Vagina (tissue), 2 donors: ENCODE measurements at regions not wholly inside any gene's neighbourhood (a gene's known extent, or its start where the extent isn't known, plus 50 kb on each side); places are given as distances from the start of the nearest gene placed in this dataset.
"Not testable (repeated sequence)": the region's sequence is repeated elsewhere in the genome, so short reads cannot be mapped to it uniquely, and the experiment has no call there.

ENCODE experiments used
- DNase-seq, 2 donors: peaks; one replicate each; pipeline ENCODE4 v3.0.0-alpha.2; 2017; ENCODE audit errors: extremely low spot score in 2 of 2
- H3K27ac ChIP-seq: fragments of 200-600 bp; sonication (generic); one replicate; pipeline ENCODE4 v1.5.1; 2019
- H3K27me3 ChIP-seq: fragments of 200-600 bp; sonication (generic); one replicate; pipeline ENCODE4 v1.5.1; 2019
- H3K36me3 ChIP-seq, 2 donors: fragments of 200-600 bp; sonication (generic); one replicate each; pipeline ENCODE4 v1.5.1; 2017 to 2019
- H3K4me1 ChIP-seq: fragments of 200-600 bp; sonication (generic); one replicate; pipeline ENCODE4 v1.5.1; 2019
- H3K4me3 ChIP-seq, 2 donors: fragments of 200-600 bp; sonication (generic); 1 replicate in 1 of 2; 2 replicates in 1 of 2; pipeline ENCODE4 v1.5.1; 2016 to 2019
- H3K9me3 ChIP-seq: fragments of 200-600 bp; sonication (generic); one replicate; pipeline ENCODE4 v1.5.1; 2019
- intact Hi-C: fragments of 100-400 bp; cut with DNase I; formaldehyde crosslinking; loops from one replicate; pipeline ENCODE4 v1.15.1; 2023

DNA sequence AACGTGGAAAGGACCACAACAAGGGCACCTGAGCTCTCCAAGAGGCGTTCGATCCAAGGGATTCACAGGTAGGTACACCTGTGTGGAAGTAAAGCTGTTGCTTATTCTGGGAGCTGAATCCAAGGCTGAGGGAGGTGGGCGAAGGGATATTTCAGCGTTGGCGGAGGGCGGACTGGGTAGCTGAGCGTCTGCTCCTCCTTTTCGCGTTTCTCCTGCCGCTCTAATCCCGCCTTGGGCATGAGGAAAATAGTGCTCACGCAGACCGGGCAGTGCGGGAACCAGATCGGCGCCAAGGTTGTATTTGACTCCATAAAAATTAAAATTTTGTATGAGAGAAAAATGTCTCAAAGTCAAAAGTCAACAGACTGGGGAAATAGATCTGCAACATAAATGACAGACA lies 3966.2 kb upstream of the OR11H1 start:
- H3K4me1 ChIP-seq, H3K9me3 ChIP-seq, intact Hi-C loops, H3K27me3 ChIP-seq, H3K36me3 ChIP-seq, H3K4me3 ChIP-seq, DNase-seq, H3K27ac ChIP-seq: not testable (repeated sequence)

DNA sequence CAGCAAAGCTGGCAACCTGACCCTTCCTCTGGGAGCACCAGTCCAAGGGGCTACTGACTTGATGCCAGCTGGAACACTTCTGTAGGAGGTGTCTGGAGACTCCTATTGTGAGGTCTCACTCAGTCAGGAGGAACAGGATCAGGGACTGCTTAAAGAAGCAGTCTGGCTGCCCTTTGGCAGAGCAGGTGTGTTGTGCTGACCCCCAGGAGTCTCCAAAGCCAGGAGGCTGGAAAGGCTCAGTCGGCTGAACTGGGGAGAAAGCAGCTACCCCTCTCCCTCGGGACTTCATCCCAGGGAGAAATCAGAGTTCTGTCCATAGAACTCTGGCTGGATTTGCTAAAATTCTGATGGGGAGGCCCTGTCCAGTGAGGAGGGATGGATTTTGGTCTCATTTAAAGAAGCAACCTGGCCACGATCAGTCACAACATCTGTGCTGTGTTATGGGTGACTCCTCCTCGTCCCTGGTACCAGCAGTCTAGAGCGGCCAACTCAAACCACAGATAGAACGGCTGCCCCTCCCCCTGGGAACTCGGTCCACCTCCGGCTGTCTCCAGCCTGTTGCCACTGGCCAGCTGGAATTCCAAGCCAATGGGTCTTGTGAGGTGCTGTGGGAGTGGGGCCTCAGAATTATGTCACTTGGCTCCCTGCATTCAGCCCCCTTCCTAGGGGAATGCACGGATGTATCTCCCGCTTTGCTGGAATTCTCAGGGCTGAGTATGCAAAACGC lies 3959.0 kb upstream of the OR11H1 start:
- H3K27me3 ChIP-seq, H3K36me3 ChIP-seq, H3K4me3 ChIP-seq, intact Hi-C loops, H3K27ac ChIP-seq, DNase-seq, H3K9me3 ChIP-seq, H3K4me1 ChIP-seq: not testable (repeated sequence)

DNA sequence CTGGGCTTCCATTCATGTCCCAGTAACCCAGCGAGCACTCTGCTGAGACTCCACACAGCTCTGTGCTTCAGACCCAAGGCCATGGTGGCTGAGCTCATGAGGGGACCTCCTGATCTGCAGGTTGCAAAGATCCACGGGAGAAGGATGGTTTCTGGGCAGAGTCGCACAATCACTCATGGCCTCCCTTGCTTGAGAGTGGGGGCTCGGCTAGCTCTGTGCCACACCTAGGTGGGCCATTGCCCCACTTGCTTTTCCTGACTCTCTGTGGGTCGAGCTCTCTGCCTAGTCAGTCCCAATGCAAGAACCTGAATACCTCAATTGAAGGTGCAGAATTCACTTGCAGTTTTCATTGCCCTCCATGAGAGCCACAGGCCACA lies 3958.4 kb upstream of the OR11H1 start:
- not testable (repeated sequence) for DNase-seq, H3K9me3 ChIP-seq, H3K27ac ChIP-seq

DNA sequence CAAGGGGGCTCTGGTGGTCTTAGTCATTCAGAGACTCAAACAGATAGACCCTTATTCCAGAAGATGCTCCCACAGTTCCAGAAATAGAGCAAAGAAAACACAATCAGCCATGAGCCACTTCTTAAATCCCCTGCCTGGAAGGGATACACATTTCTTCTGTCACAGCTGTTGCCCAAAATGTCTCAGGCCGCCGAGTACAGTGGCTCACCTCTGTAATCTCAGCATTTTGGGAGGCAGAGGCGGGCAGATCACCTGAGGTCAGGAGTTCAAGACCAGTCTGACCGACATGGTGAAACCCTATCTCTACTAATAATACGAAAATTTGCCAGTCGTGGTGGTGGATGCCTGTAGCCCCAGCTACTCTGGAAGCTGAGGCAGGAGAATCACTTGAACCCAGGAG lies 3954.8 kb upstream of the OR11H1 start:
- H3K4me1 ChIP-seq, H3K4me3 ChIP-seq, H3K27me3 ChIP-seq, intact Hi-C loops, H3K9me3 ChIP-seq, DNase-seq, H3K27ac ChIP-seq, H3K36me3 ChIP-seq: not testable (repeated sequence)

More for the DNA sequence above, 3958.4 kb upstream of the OR11H1 start:
- intact Hi-C loops, H3K36me3 ChIP-seq, H3K4me1 ChIP-seq, H3K4me3 ChIP-seq, H3K27me3 ChIP-seq: not testable (repeated sequence)

DNA sequence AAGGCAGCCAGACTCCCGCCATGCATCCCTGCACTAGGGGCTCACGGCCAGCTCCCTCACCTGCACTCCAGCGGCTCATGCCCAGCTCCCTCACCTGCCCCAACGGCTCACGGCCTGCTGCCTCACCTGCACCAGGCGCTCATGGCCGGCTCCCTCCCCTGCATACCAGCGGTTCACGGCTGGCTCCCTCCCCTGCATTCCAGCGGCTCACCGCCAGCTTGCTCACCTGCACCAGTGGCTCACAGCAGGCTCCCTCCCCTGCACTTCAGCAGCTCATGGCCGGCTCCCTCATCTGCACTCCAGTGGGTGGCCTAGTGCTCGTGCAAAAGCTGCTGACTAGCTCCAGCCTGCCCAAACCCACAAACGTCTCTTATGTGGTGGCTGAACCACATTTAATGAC lies 3953.8 kb upstream of the OR11H1 start:
- H3K27me3 ChIP-seq, DNase-seq, H3K4me3 ChIP-seq, H3K36me3 ChIP-seq, H3K4me1 ChIP-seq, H3K27ac ChIP-seq, H3K9me3 ChIP-seq, intact Hi-C loops: not testable (repeated sequence)

DNA sequence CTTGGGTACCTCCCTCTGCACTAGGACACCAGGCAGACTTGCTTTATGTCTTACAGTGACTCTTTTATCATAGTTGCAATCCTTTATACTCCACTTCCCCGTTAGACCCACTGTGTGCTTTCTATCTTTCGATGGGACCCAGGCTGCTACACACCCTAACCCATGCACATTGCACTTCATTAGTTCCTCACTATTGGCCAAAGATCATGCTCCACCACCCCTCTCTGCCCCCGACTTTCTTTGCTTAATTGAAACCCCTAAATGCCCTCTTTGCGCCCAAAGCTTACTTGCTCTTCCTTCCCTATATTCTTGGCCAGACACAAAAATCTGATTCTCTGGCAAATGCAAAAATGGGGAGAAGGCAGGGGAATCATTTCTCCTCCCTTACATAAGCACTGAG lies 3953.3 kb upstream of the OR11H1 start:
- H3K36me3 ChIP-seq, H3K27me3 ChIP-seq, intact Hi-C loops, H3K4me3 ChIP-seq, DNase-seq, H3K9me3 ChIP-seq, H3K27ac ChIP-seq, H3K4me1 ChIP-seq: not testable (repeated sequence)

DNA sequence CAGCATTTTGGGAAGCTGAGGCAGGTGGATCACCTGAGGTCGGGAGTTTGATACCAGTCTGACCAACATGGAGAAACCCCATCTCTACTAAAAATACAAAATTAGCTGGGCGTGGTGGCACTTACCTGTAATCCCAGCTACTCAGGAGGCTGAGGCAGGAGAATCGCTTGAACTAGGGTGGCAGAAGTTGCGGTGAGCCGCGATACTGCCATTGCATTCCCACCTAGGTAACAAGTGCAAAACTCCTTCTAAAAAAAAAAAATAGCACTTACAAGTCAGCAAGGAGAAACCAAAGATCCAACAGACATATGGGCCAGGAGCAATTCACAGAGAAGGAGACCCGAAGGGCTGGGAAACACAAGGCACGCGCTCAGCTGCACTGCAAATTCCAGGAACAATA lies 3951.3 kb upstream of the OR11H1 start:
- H3K4me3 ChIP-seq, H3K27ac ChIP-seq, H3K27me3 ChIP-seq, intact Hi-C loops, DNase-seq, H3K9me3 ChIP-seq, H3K4me1 ChIP-seq, H3K36me3 ChIP-seq: not testable (repeated sequence)

DNA sequence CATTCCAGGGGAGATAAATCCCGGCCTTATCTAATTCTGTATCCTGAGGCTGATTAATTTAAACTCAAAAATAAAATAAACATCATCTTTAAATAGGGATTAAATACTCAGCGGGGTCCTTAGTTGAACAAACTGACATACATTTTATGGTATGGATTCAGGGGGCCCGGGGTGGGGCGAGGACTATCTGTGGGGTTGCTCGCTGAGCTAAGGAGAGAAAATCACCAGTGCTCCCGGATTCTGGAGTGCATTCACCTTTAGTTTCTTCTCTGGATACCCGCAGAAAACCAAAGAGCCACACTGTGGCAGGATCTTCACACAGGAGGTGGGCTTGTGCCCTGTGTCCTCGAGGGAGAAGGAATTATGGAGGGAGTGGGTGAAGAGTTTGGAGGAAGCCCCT lies 3949.9 kb upstream of the OR11H1 start:
- H3K4me1 ChIP-seq, H3K27ac ChIP-seq, DNase-seq, H3K4me3 ChIP-seq, H3K36me3 ChIP-seq, intact Hi-C loops, H3K9me3 ChIP-seq, H3K27me3 ChIP-seq: not testable (repeated sequence)

DNA sequence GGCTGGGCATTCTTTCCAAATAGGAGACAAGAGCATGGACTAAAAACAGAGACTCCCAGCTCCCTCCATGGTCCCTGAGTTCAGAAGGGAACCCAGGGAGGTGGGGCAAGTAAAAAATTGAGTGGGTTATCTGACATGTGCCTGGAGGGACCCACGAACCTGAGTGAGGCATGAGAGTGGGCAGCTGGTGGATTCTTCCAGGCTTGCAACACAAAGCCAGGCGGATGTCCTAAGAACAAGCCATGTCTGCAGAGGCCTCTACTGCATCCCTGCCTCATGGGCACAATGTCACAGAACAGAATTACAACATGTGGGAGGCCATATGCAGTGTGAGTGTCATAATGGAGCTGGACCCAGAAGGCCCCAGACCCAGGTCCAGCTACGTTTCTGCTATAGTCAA lies 3949.4 kb upstream of the OR11H1 start:
- H3K4me3 ChIP-seq, H3K36me3 ChIP-seq, H3K4me1 ChIP-seq, DNase-seq, intact Hi-C loops, H3K27ac ChIP-seq, H3K27me3 ChIP-seq, H3K9me3 ChIP-seq: not testable (repeated sequence)

DNA sequence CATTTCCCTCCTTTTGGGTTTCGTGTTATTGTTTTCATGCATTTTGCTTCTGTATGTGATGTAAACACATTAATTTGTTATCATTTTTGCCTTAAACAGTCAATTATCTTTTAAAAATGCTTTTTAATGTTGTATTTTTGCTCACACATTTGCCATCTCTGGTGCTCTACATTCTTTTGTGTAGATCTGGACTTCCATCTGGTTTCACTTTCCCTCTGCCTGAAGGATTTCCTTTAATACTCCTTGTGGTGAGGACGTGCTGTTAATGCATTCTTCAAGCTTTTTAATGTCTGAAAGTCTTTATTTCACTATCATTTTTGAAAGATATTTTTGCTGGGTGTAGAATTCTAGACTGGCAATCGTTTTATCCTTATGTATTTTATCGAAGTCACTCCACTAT lies 3945.9 kb upstream of the OR11H1 start:
- peaks cover 12% of the 10 kb centered on the region for H3K9me3 ChIP-seq
- H3K4me1 ChIP-seq, H3K27me3 ChIP-seq, DNase-seq, H3K4me3 ChIP-seq, H3K36me3 ChIP-seq, intact Hi-C loops, H3K27ac ChIP-seq: not testable (repeated sequence)

DNA sequence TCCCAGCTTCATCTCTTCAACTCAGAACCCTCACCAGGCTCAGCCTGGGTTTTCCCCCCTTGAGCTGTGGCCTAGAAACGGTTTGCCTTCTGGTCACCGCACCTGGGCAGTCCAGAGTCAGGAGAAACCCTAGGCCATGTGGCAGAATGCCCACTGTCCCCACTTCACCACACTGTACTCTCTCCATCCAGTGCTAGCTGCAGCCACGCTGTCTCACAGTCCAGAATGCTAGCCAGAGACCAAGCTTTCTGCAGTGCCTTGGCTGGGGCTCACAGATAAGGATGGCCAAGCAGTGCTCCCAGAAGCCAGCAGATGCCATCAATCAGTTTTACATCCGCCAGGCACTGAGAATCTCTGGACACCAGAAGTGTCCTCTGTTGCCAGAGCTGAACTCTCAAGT lies 3943.8 kb upstream of the OR11H1 start:
- H3K27me3 ChIP-seq, H3K4me3 ChIP-seq, H3K36me3 ChIP-seq, H3K4me1 ChIP-seq, DNase-seq, H3K27ac ChIP-seq, intact Hi-C loops: not testable (repeated sequence)
- peaks cover 12% of the 10 kb centered on the region for H3K9me3 ChIP-seq

DNA sequence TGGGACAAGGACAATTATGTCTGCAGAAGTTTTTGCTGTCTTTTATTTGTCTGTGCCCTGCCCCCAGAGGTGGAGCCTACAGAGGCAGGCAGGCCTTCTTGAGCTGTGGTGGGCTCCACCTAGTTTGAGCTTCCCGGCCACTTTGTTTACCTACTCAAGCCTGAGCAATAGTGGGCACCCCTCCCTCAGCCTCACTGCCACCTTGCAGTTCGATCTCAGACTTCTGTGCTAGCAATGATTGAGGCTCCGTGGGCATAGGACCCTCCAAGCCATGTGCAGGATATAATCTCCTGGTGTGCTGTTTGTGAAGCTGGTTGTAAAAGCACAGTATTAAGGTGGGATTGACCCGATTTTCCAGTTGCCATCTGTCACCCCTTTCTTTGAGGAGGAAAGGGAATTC lies 3933.4 kb upstream of the OR11H1 start:
- H3K9me3 ChIP-seq: peaks cover 12% of the 10 kb centered on the region
- intact Hi-C loops, H3K27me3 ChIP-seq, H3K36me3 ChIP-seq, H3K27ac ChIP-seq, H3K4me3 ChIP-seq, H3K4me1 ChIP-seq: not testable (repeated sequence)
- peak in 1 of 2 donors; percentile 49 for DNase-seq

DNA sequence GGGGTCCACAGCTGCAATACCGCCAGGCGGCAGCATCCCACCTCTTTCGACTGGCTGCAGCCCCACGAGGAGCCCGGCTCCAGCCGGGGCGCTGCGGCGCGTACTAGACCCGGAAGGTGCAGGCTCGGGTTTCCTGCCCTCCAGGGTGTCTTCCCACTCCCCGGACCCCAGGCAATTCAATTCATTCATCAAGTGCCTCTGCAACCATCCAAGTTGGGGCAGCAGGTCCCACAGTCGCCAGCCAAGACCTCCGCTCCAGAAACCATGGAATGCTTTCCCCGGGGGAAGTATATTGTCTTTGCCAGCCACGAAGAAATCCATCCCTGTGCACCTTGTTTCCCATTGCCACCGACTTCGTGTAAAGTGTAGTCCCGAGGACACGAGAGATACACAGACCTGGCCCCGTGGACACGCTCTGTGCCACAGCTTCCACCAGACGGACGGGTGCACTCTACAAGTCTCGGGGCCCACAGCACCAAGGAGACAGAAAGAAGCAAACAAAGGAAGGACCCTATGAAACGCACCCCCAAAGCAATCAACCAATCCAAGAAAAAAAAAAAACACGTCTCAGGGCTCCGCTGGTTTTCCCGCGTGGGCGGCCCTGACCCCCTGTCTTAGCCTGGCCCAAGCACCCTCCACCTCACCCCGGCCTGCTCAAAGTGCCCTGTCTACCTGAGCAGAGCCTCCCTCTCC lies 3930.2 kb upstream of the OR11H1 start:
- H3K27me3 ChIP-seq, H3K4me1 ChIP-seq, H3K27ac ChIP-seq, H3K36me3 ChIP-seq, intact Hi-C loops, H3K4me3 ChIP-seq: not testable (repeated sequence)
- DNase-seq: peak; percentile 87 to 93
- peaks cover 18% of the 10 kb centered on the region for H3K9me3 ChIP-seq
